ENCODE measurements at regions not wholly inside any gene's neighbourhood (a gene's known extent, or its start where the extent isn't known, plus 50 kb on each side); places are given as distances from the start of the nearest gene placed in this dataset.

DNA sequence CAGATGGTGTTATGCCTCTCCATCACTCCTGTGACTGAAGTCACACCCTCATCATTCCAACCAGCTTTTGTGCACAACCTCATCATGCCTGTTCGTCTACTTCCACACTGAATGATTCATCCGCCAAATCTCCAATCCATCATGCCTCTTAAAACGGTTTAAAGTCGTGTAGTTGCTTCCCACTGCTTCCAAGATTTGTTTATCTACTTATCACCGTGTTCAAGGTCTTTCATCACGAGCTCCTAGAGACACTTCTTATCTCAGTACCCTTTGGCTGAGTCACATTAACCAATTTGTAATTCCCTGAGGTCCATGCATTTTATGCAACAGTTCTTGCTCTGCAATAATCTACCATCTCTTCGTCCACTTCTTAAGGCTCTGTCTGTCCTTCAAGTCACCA lies 592.3 kb upstream of the ID2 start:
- peak; percentile 23 for DNase-seq (ENCODE audit: low read depth)
- TF ChIP-seq, protein P1, sequence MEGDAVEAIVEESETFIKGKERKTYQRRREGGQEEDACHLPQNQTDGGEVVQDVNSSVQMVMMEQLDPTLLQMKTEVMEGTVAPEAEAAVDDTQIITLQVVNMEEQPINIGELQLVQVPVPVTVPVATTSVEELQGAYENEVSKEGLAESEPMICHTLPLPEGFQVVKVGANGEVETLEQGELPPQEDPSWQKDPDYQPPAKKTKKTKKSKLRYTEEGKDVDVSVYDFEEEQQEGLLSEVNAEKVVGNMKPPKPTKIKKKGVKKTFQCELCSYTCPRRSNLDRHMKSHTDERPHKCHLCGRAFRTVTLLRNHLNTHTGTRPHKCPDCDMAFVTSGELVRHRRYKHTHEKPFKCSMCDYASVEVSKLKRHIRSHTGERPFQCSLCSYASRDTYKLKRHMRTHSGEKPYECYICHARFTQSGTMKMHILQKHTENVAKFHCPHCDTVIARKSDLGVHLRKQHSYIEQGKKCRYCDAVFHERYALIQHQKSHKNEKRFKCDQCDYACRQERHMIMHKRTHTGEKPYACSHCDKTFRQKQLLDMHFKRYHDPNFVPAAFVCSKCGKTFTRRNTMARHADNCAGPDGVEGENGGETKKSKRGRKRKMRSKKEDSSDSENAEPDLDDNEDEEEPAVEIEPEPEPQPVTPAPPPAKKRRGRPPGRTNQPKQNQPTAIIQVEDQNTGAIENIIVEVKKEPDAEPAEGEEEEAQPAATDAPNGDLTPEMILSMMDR (conservative IDR thresholded peaks at IDR 0.05; ENCODE audit: low read depth, low read length), result no peak

DNA sequence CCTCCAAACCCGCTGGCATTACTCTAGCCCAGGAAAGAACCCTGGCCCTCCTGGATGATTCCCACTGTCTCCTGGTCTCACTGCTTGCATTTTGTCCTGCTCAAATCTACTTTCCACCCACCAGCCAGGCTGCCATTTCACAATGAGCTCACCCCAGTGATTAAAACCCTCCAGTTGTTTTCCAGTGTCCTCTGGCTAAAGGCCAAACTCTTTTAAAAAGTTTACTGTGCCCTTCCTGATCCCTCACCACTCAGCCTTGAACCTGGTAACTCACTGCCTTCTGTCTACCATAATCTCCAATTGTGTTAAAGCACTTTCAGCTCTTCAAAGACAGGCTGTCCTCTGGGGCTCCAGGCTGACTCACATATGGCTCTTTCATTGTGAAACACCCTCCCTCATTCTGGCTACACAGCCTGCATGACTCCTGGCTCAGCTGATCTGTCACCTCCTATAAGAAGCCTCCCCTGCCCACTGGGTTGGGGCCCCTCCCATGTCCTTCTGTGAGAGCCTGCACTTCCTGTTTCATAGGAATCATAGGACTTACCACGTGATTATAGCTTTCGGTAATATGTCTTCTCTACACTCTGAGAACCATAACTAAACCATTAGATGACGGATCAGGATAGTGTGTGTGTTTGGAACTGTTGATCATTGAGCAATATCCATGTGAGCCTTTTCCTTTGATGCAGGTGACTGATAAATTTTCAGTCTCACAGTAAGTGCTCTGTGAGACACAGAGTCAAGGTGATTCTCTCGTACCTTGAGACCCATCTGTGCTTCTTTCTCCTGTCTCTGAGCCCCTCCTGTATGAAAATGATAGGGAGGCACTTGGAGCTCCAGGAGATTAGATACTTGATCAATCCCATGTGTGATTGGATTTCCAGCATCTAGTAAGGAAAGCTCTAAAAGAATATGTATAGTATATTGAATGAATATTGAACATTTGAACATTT lies 590.8 kb upstream of the ID2 start:
- peak; percentile 43 for DNase-seq (ENCODE audit: low read depth)
- no peak overlapping the region for H3K4me3 ChIP-seq (ENCODE audit: low read length)
- TF ChIP-seq, protein P1 (conservative IDR thresholded peaks at IDR 0.05; ENCODE audit: low read depth, low read length), result no peak

More for the DNA sequence above, 592.3 kb upstream of the ID2 start:
- H3K4me3 ChIP-seq (ENCODE audit: low read length), result no peak overlapping the region

DNA sequence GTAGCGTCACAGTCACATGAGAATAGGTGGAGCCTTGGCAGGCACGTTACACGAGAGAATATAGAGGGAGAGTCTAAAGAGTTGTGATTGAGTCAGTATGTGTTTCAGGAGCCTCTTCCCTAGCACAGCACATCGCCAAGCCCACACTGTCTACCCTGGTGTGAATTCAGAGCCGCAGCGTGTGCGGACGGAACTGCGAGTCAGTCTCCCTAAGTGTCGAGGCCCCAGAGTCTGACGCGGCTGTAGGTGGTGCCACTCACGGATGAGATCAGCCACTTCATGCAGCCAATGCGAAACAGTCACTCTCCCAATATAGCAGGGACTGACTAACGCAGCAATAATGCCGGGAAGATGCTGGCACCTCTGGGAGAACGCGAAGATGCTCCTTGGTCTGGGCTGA lies 587.3 kb upstream of the ID2 start:
- no peak for DNase-seq (ENCODE audit: low read depth)
- TF ChIP-seq, protein P1 (conservative IDR thresholded peaks at IDR 0.05; ENCODE audit: low read depth, low read length), result no peak
- no peak overlapping the region for H3K4me3 ChIP-seq (ENCODE audit: low read length)

DNA sequence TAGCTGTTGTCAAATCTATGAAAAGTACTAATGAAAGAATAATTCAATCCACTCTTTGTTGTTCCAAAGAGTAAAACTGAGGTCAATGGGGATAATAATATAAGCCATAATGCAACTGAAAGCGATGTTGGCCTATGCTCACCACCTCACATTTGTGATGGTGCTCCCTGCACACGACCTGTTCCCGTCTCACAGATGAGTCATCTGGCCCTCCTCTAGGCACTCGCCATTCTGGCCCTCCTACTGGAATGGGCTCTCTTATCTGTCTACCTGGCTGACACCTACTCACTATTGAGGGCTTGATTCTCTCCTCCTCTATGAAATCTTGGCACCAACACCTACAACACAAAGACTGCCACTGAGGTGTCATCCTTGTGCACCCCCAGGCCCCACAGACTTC lies 585.9 kb upstream of the ID2 start:
- H3K4me3 ChIP-seq (ENCODE audit: low read length), result no peak overlapping the region
- TF ChIP-seq, protein P1 (conservative IDR thresholded peaks at IDR 0.05; ENCODE audit: low read depth, low read length), result no peak
- no peak for DNase-seq (ENCODE audit: low read depth)

DNA sequence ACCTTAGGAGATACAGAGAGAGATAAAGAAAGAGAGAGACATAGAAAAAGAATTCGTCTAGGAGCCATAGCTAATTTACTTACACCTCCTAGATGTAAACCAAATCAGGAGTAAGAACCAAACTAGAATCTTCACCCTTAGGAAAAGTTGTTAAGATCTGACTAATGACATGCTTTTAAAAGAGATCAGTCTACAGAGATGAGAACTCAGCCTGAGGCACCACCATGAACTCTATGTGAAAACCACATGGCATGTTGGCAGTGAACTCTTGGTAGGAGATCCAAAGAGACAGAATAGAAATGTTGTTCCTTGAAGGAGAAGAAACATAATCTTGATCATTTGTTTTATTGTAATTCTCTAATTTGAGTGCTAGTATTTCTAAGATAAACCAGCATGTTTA lies 585.4 kb upstream of the ID2 start:
- TF ChIP-seq, protein P1 (conservative IDR thresholded peaks at IDR 0.05; ENCODE audit: low read depth, low read length), result no peak
- H3K4me3 ChIP-seq (ENCODE audit: low read length), result no peak overlapping the region
- no peak for DNase-seq (ENCODE audit: low read depth)

DNA sequence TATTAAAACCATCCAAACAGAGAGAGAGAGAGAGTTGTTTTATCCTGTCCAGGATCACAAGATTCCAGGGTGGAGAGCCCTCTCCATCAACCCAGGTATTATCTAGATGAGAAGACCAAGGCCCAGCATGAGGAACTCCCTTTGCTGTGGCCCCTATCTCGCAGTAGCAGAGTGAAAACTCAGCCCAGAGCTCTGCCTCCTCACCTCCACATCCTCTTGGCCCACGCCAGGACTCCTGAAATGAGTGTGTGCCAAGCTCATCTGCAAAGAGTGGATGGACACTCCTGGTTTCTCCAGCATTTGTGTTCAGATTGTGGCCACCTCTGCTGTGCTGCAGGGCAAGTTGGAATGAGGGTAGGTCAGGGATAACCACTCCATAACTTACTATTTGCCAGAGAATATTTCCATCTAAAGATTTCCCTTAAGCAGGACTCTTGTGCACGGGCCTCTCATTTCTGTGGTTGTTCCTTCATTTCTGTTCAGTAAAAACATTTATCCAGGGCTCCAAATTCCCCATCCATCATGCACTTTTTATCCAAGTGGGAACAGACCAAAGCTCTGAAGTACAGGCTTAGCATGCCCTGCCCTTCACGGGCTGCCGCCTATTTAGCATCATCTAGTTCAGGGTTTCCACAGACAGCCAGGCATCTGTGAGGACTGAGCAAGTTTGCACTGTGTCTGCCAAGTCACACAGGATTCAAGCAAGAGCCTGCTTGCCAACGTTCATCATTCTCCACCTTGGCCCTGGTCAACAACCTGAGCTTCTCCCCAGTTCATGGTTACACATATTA lies 583.2 kb upstream of the ID2 start:
- H3K4me3 ChIP-seq (ENCODE audit: low read length), result no peak overlapping the region
- no peak for DNase-seq (ENCODE audit: low read depth)
- TF ChIP-seq, protein P1 (conservative IDR thresholded peaks at IDR 0.05; ENCODE audit: low read depth, low read length), result no peak

All from retinal pigment epithelial cell (primary cell).